Keratinocyte (primary cell): ENCODE measurements at regions not wholly inside any gene's neighbourhood (a gene's known extent, or its start where the extent isn't known, plus 50 kb on each side); places are given as distances from the start of the nearest gene placed in this dataset.

Experiments used
- DNase-seq: peaks from one replicate; pipeline ENCODE4 v3.0.0-alpha.2; 2011; ENCODE audit warnings: low read depth, missing footprints, low spot score
- FAIRE-seq: peaks from 2 replicates; lab custom pipeline; 2011; peaks lifted over from hg19 to GRCh38; lab: Jason Lieb, UNC
- H2AFZ ChIP-seq: 2 replicates; pipeline ENCODE4 v1.6.0; 2012; ENCODE audit warnings: low read length, control low read depth, inconsistent platforms; ENCODE audit not compliant: control insufficient read depth
- H3K27ac ChIP-seq: 2 replicates; pipeline ENCODE4 v1.5.1; 2011; ENCODE audit warnings: low read length; ENCODE audit not compliant: control insufficient read depth, insufficient read depth
- H3K27me3 ChIP-seq: 3 replicates; pipeline ENCODE4 v1.6.0; 2011; ENCODE audit warnings: low read length; ENCODE audit not compliant: control insufficient read depth, insufficient read depth; ENCODE audit errors: extremely low read depth
- H3K36me3 ChIP-seq, 2 experiments: 2 replicates in 1 of 2; 3 replicates in 1 of 2; pipeline ENCODE4 v1.5.1; 2011; ENCODE audit warnings: low read length in 2 of 2, mild to moderate bottlenecking in 1 of 2; ENCODE audit not compliant: control insufficient read depth in 2 of 2, insufficient read depth in 2 of 2; ENCODE audit errors: extremely low read depth in 1 of 2
- H3K4me1 ChIP-seq: 3 replicates; pipeline ENCODE4 v1.5.1; 2011; ENCODE audit warnings: low read length; ENCODE audit not compliant: control insufficient read depth, insufficient read depth; ENCODE audit errors: extremely low read depth
- H3K4me2 ChIP-seq: 3 replicates; pipeline ENCODE4 v1.6.0; 2011; ENCODE audit warnings: low read depth, low read length; ENCODE audit not compliant: control insufficient read depth, insufficient read depth; ENCODE audit errors: extremely low read depth
- H3K4me3 ChIP-seq, 3 experiments: fragments of 200-600 bp in 1 of 3; sonication (generic) in 1 of 3; 2 replicates in 2 of 3; 3 replicates in 1 of 3; pipeline ENCODE4 v1.5.1; 2011 to 2016; ENCODE audit warnings: low read length in 3 of 3, mild to moderate bottlenecking in 3 of 3, control low read depth in 2 of 3, inconsistent platforms in 1 of 3, low read depth in 1 of 3, mixed read lengths in 1 of 3, mixed run types in 1 of 3, moderate library complexity in 1 of 3; ENCODE audit not compliant: control insufficient read depth in 2 of 3, insufficient read depth in 2 of 3; ENCODE audit errors: extremely low read depth in 1 of 3
- H3K79me2 ChIP-seq: 2 replicates; pipeline ENCODE4 v1.6.0; 2012; ENCODE audit warnings: low read length; ENCODE audit not compliant: control insufficient read depth, insufficient read depth
- H3K9ac ChIP-seq: 3 replicates; pipeline ENCODE4 v1.6.0; 2011; ENCODE audit warnings: low read length; ENCODE audit not compliant: control insufficient read depth, insufficient read depth; ENCODE audit errors: extremely low read depth
- H3K9me1 ChIP-seq: 3 replicates; pipeline ENCODE4 v1.6.0; 2011; ENCODE audit warnings: low read length; ENCODE audit not compliant: control insufficient read depth, insufficient read depth; ENCODE audit errors: extremely low read depth
- H3K9me3 ChIP-seq: 2 replicates; pipeline ENCODE4 v1.5.1; 2012; ENCODE audit warnings: low read depth, low read length; ENCODE audit not compliant: control insufficient read depth
- H4K20me1 ChIP-seq: 3 replicates; pipeline ENCODE4 v1.6.0; 2011; ENCODE audit warnings: low read length; ENCODE audit not compliant: control insufficient read depth, insufficient read depth; ENCODE audit errors: extremely low read depth
- EZH2 ChIP-seq: IDR thresholded peaks from one replicate; pipeline ENCODE4 v1.6.1; 2012; ENCODE audit warnings: inconsistent platforms, mild to moderate bottlenecking, low read length, moderate library complexity
- dilution Hi-C: fragments of 300-500 bp; cut with MboI; formaldehyde crosslinking; loops from one replicate; pipeline ENCODE4 v1.7.0; 2020; ENCODE audit warnings: low sequenced_read_pairs; ENCODE audit not compliant: extremely low pct_ligation_motif_present
- TF ChIP-seq, protein P1 (sequence below), 3 experiments: IDR thresholded peaks in 1 of 3; conservative IDR thresholded peaks in 1 of 3; optimal IDR thresholded peaks in 1 of 3; 2 replicates in 2 of 3; 3 replicates in 1 of 3; pipeline versions ENCODE3 to v1.5.1; 2011; ENCODE audit warnings: low read length in 3 of 3, mild to moderate bottlenecking in 3 of 3, moderate library complexity in 2 of 3, control low read depth in 1 of 3, inconsistent platforms in 1 of 3; ENCODE audit not compliant: insufficient read depth in 2 of 3; ENCODE audit errors: extremely low read depth in 1 of 3

GRCh38 chr10:3268025-3268424, 95.4 kb upstream of the PITRM1 start:
- no peaks in the 10 kb centered on the region for H3K4me1 ChIP-seq
- no peak overlapping the region for H3K9ac ChIP-seq
- TF ChIP-seq EZH2, result no peak
- TF ChIP-seq, protein P1, sequence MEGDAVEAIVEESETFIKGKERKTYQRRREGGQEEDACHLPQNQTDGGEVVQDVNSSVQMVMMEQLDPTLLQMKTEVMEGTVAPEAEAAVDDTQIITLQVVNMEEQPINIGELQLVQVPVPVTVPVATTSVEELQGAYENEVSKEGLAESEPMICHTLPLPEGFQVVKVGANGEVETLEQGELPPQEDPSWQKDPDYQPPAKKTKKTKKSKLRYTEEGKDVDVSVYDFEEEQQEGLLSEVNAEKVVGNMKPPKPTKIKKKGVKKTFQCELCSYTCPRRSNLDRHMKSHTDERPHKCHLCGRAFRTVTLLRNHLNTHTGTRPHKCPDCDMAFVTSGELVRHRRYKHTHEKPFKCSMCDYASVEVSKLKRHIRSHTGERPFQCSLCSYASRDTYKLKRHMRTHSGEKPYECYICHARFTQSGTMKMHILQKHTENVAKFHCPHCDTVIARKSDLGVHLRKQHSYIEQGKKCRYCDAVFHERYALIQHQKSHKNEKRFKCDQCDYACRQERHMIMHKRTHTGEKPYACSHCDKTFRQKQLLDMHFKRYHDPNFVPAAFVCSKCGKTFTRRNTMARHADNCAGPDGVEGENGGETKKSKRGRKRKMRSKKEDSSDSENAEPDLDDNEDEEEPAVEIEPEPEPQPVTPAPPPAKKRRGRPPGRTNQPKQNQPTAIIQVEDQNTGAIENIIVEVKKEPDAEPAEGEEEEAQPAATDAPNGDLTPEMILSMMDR (optimal IDR thresholded peaks at IDR 0.05 in 1 of 3, IDR thresholded peaks at IDR 0.05 in 1 of 3, conservative IDR thresholded peaks at IDR 0.05 in 1 of 3; ENCODE audit: extremely low read depth in 1 of 3, insufficient read depth in 2 of 3, low read length in 3 of 3), result no peak
- H2AFZ ChIP-seq, result no peak overlapping the region
- H3K79me2 ChIP-seq, result no peaks in the 10 kb centered on the region
- H3K9me1 ChIP-seq, result no peaks in the 10 kb centered on the region
- no peak for DNase-seq
- H3K36me3 ChIP-seq, result no peaks in the 10 kb centered on the region
- H3K27me3 ChIP-seq, result peaks cover 4% of the 10 kb centered on the region
- no peaks in the 10 kb centered on the region for H4K20me1 ChIP-seq
- no peak overlapping the region for H3K27ac ChIP-seq
- H3K9me3 ChIP-seq, result no peaks in the 10 kb centered on the region
- H3K4me2 ChIP-seq, result no peak overlapping the region
- no peak for FAIRE-seq
- dilution Hi-C loops, result no loop called here
- H3K4me3 ChIP-seq, result no peak overlapping the region

DNA sequence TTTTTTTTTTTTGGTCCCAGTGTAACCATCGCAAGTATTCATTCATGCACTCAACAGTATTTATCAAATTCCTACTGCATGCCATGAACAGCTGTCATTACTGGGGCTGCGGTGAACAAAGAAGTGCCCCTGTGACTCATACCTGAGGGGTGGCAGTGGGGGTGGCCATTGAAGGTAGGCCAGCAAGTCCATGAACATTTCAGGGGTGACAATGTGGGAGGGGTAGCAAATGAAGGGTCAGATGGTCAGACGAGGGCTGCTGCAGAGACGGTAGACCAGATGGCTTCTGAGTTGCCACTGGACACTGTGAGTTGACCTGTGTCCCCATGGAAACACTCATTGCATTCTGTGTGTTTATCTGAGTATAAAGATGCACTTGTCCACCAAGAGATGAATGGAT, 92.5 kb upstream of the PITRM1 start:
- Histone ChIP-seq H3K27me3 (no peaks in the 10 kb centered on the region), H2AFZ (no peak overlapping the region), H3K4me1 (no peaks in the 10 kb centered on the region), H3K4me2 (no peak overlapping the region), H3K27ac (no peak overlapping the region), H3K9ac (no peak overlapping the region), H4K20me1 (no peaks in the 10 kb centered on the region), H3K9me1 (no peaks in the 10 kb centered on the region), H3K4me3 (no peak overlapping the region), H3K9me3 (no peaks in the 10 kb centered on the region), H3K79me2 (no peaks in the 10 kb centered on the region), H3K36me3 (no peaks in the 10 kb centered on the region)
- peak; percentile 13 for FAIRE-seq
- DNase-seq, result no peak
- dilution Hi-C loops, result no loop called here
- TF ChIP-seq, protein P1 (optimal IDR thresholded peaks at IDR 0.05 in 1 of 3, IDR thresholded peaks at IDR 0.05 in 1 of 3, conservative IDR thresholded peaks at IDR 0.05 in 1 of 3; ENCODE audit: extremely low read depth in 1 of 3, insufficient read depth in 2 of 3, low read length in 3 of 3), result no peak
- TF ChIP-seq EZH2, result no peak
